IMR-90 (cell line): ENCODE measurements at regions not wholly inside any gene's neighbourhood (a gene's known extent, or its start where the extent isn't known, plus 50 kb on each side); places are given as distances from the start of the nearest gene placed in this dataset.

ENCODE experiments used
- BHLHE40 ChIP-seq: fragments of 150-350 bp; IDR thresholded peaks from 2 replicates; pipeline ENCODE4 v1.6.1; 2016; ENCODE audit warnings: mild to moderate bottlenecking, low read depth, low read length
- CHD1 ChIP-seq: IDR thresholded peaks from 2 replicates; pipeline ENCODE4 v1.6.1; 2012; ENCODE audit warnings: low read depth, low read length, improper control_type of control experiment
- FOS ChIP-seq: fragments of 150-350 bp; IDR thresholded peaks from 2 replicates; pipeline ENCODE4 v1.6.1; 2016; ENCODE audit warnings: low read depth, low read length
- MAZ ChIP-seq: IDR thresholded peaks from 2 replicates; pipeline ENCODE4 v1.6.1; 2012; ENCODE audit warnings: low read depth, mild to moderate bottlenecking, low read length, improper control_type of control experiment, moderate library complexity, borderline replicate concordance
- MXI1 ChIP-seq: IDR thresholded peaks from 2 replicates; pipeline ENCODE4 v1.6.1; 2012; ENCODE audit warnings: low read depth, mild to moderate bottlenecking, low read length, moderate library complexity, borderline replicate concordance
- POLR2A ChIP-seq: IDR thresholded peaks from 2 replicates; pipeline ENCODE4 v1.6.1; 2012; ENCODE audit warnings: mild to moderate bottlenecking, low read depth, low read length
- RAD21 ChIP-seq: IDR thresholded peaks from 2 replicates; pipeline ENCODE4 v1.6.1; 2012; ENCODE audit warnings: low read length, improper control_type of control experiment
- SMC3 ChIP-seq: fragments of 150-350 bp; IDR thresholded peaks from 2 replicates; pipeline ENCODE4 v1.6.1; 2016; ENCODE audit warnings: low read depth, mild to moderate bottlenecking, antibody characterized with exemption, low read length, moderate library complexity
- TF ChIP-seq, protein P1 (sequence below): conservative IDR thresholded peaks from 2 replicates; pipeline ENCODE4 v1.5.1; 2012; ENCODE audit warnings: mild to moderate bottlenecking, low read depth, low read length, improper control_type of control experiment
- TF ChIP-seq, protein P2 (sequence below): fragments of 150-350 bp; IDR thresholded peaks from 2 replicates; pipeline ENCODE4 v1.6.1; 2017; ENCODE audit warnings: mild to moderate bottlenecking, antibody characterized with exemption, low read length, low read depth

DNA sequence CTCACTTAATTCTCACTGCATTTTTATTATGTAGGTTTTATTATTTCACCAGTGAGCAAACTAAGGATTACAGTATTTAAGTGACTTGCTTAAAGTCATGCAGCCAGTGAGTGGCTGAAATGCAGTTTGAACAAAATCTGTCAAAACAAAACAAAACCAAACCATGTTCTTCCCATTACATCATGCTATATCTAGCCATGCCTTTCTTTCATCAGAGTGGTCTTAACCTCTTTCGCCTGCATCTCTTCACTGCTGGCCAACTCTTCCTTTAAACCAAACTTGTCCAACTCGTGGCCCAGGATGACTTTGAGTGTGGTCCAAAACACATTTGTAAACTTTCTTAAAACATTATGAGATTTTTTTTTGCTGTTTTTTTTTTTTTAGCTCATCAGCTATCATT is 223.2 kb downstream of the PCDH7 start:
- TF ChIP-seq FOS, result no peak
- TF ChIP-seq, protein P1, sequence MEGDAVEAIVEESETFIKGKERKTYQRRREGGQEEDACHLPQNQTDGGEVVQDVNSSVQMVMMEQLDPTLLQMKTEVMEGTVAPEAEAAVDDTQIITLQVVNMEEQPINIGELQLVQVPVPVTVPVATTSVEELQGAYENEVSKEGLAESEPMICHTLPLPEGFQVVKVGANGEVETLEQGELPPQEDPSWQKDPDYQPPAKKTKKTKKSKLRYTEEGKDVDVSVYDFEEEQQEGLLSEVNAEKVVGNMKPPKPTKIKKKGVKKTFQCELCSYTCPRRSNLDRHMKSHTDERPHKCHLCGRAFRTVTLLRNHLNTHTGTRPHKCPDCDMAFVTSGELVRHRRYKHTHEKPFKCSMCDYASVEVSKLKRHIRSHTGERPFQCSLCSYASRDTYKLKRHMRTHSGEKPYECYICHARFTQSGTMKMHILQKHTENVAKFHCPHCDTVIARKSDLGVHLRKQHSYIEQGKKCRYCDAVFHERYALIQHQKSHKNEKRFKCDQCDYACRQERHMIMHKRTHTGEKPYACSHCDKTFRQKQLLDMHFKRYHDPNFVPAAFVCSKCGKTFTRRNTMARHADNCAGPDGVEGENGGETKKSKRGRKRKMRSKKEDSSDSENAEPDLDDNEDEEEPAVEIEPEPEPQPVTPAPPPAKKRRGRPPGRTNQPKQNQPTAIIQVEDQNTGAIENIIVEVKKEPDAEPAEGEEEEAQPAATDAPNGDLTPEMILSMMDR, result no peak
- TF ChIP-seq SMC3, result no peak
- TF ChIP-seq POLR2A, result no peak
- no peak for TF ChIP-seq CHD1
- TF ChIP-seq, protein P2, sequence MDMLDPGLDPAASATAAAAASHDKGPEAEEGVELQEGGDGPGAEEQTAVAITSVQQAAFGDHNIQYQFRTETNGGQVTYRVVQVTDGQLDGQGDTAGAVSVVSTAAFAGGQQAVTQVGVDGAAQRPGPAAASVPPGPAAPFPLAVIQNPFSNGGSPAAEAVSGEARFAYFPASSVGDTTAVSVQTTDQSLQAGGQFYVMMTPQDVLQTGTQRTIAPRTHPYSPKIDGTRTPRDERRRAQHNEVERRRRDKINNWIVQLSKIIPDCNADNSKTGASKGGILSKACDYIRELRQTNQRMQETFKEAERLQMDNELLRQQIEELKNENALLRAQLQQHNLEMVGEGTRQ, result no peak
- TF ChIP-seq MAZ, result no peak
- TF ChIP-seq RAD21, result no peak
- TF ChIP-seq MXI1, result no peak
- no peak for TF ChIP-seq BHLHE40
